Endothelial cell of umbilical vein (primary cell): ENCODE measurements at regions not wholly inside any gene's neighbourhood (a gene's known extent, or its start where the extent isn't known, plus 50 kb on each side); places are given as distances from the start of the nearest gene placed in this dataset.

Source experiments
- BruUV-seq: library from RNA; stranded (reverse); fragments of 400-500 nt; replicated peaks from 2 replicates; lab custom pipeline; 2021; lab: Mats Ljungman, UMichigan
- CTCF ChIA-PET: fragments of 300-600, 350-600 bp; sonication (Branson Sonifier 250); formaldehyde crosslinking; loops from one replicate; lab custom pipeline; 2021; ENCODE audit warnings: antibody characterized with exemption, inconsistent platforms; lab: Charles Lee
- POLR2A ChIA-PET: fragments of 300-600, 350-600 bp; sonication (Branson Sonifier 250); formaldehyde crosslinking; loops from one replicate; lab custom pipeline; 2021; ENCODE audit warnings: antibody characterized with exemption, inconsistent platforms; lab: Charles Lee
- DNase-seq: peaks from one replicate; pipeline ENCODE4 v3.0.0-alpha.2; 2011; ENCODE audit warnings: low read depth, low spot score
- FAIRE-seq: peaks from 2 replicates; lab custom pipeline; 2011; peaks lifted over from hg19 to GRCh38; lab: Jason Lieb, UNC
- H2AFZ ChIP-seq: 2 replicates; pipeline ENCODE4 v1.6.0; 2012; ENCODE audit warnings: low read depth, low read length, control low read depth, inconsistent platforms
- H3K27ac ChIP-seq: 2 replicates; pipeline ENCODE4 v1.5.1; 2011; ENCODE audit warnings: low read depth, mild to moderate bottlenecking, control low read depth, low read length, moderate library complexity; ENCODE audit not compliant: insufficient read depth
- H3K27me3 ChIP-seq, 2 experiments: 2 replicates each; pipeline versions ENCODE4 v1.6.0 to v1.6.1; 2011; ENCODE audit warnings: low read length in 2 of 2, mixed read lengths in 1 of 2; ENCODE audit not compliant: control insufficient read depth in 2 of 2, insufficient read depth in 2 of 2
- H3K36me3 ChIP-seq, 2 experiments: 2 replicates in 1 of 2; 3 replicates in 1 of 2; pipeline ENCODE4 v1.5.1; 2011; ENCODE audit warnings: low read length in 2 of 2, mild to moderate bottlenecking in 1 of 2, moderate library complexity in 1 of 2; ENCODE audit not compliant: control insufficient read depth in 2 of 2, insufficient read depth in 2 of 2; ENCODE audit errors: extremely low read depth in 1 of 2
- H3K4me1 ChIP-seq: 3 replicates; pipeline ENCODE4 v1.5.1; 2011; ENCODE audit warnings: mild to moderate bottlenecking, low read length; ENCODE audit not compliant: control insufficient read depth, insufficient read depth; ENCODE audit errors: extremely low read depth
- H3K4me2 ChIP-seq: 2 replicates; pipeline ENCODE4 v1.6.1; 2011; ENCODE audit warnings: low read length, control low read depth, mixed read lengths; ENCODE audit not compliant: insufficient read depth
- H3K4me3 ChIP-seq, 3 experiments: fragments of 200-600 bp in 1 of 3; sonication (generic), shearing (Covaris generic) in 1 of 3; replicated peaks in 1 of 3; 2 replicates each; pipeline ENCODE4 v1.5.1; 2011 to 2016; ENCODE audit warnings: control low read depth in 3 of 3, low read length in 3 of 3, mild to moderate bottlenecking in 2 of 3, inconsistent platforms in 1 of 3, low read depth in 1 of 3, moderate library complexity in 1 of 3; ENCODE audit not compliant: insufficient read depth in 1 of 3
- H3K79me2 ChIP-seq: 2 replicates; pipeline ENCODE4 v1.6.0; 2012; ENCODE audit warnings: low read length, inconsistent platforms; ENCODE audit not compliant: control insufficient read depth, insufficient read depth
- H3K9ac ChIP-seq: replicated peaks from 2 replicates; pipeline ENCODE3; 2011; ENCODE audit warnings: low read length, control low read depth; ENCODE audit not compliant: insufficient read depth; ENCODE audit errors: extremely low read depth
- H3K9me1 ChIP-seq: replicated peaks from 3 replicates; pipeline ENCODE4 v1.6.0; 2011; ENCODE audit warnings: mild to moderate bottlenecking, low read length; ENCODE audit not compliant: control insufficient read depth, insufficient read depth; ENCODE audit errors: extremely low read depth
- H3K9me3 ChIP-seq: replicated peaks from 2 replicates; pipeline ENCODE4 v1.5.1; 2012; ENCODE audit warnings: low read length, inconsistent platforms; ENCODE audit not compliant: control insufficient read depth, insufficient read depth
- H4K20me1 ChIP-seq: replicated peaks from 2 replicates; pipeline ENCODE3; 2011; ENCODE audit warnings: mild to moderate bottlenecking, low read length; ENCODE audit not compliant: control insufficient read depth, insufficient read depth; ENCODE audit errors: extremely low read depth
- EZH2 ChIP-seq: IDR thresholded peaks from 2 replicates; pipeline ENCODE4 v1.6.1; 2012; ENCODE audit warnings: borderline replicate concordance, low read depth, mild to moderate bottlenecking, moderate library complexity, low read length, inconsistent platforms; ENCODE audit not compliant: severe bottlenecking
- FOS ChIP-seq: IDR thresholded peaks from 2 replicates; pipeline ENCODE4 v1.6.1; 2011; ENCODE audit warnings: mild to moderate bottlenecking, low read length, moderate library complexity, borderline replicate concordance; ENCODE audit not compliant: insufficient read depth
- GATA2 ChIP-seq: IDR thresholded peaks from 2 replicates; pipeline ENCODE4 v1.7.0; 2011; ENCODE audit warnings: low read depth, mild to moderate bottlenecking, moderate library complexity, mixed read lengths, low read length; ENCODE audit not compliant: insufficient read length, insufficient read depth
- JUN ChIP-seq: IDR thresholded peaks from 2 replicates; pipeline ENCODE4 v1.6.1; 2011; ENCODE audit warnings: borderline replicate concordance, low read depth; ENCODE audit not compliant: insufficient read length, insufficient read depth
- MYC ChIP-seq: IDR thresholded peaks from one replicate; pipeline ENCODE4 v1.6.1; 2011; ENCODE audit warnings: mild to moderate bottlenecking, low read depth, low read length
- POLR2A ChIP-seq: IDR thresholded peaks from 2 replicates; pipeline ENCODE4 v1.6.1; 2012; ENCODE audit warnings: low read depth, mild to moderate bottlenecking, control low read depth, low read length
- POLR2AphosphoS5 ChIP-seq: IDR thresholded peaks from 2 replicates; pipeline ENCODE4 v1.6.1; 2012; ENCODE audit warnings: low read depth, mild to moderate bottlenecking, control low read depth, low read length, moderate library complexity; ENCODE audit not compliant: insufficient read depth
- dilution Hi-C: fragments of 300-500 bp; cut with MboI; formaldehyde crosslinking; loops from one replicate; pipeline ENCODE4 v1.15.0; 2019; ENCODE audit warnings: low sequenced_read_pairs; ENCODE audit not compliant: extremely low pct_ligation_motif_present
- intact Hi-C: fragments of 100-400 bp; cut with micrococcal nuclease; formaldehyde crosslinking; loops from one replicate; pipeline ENCODE4 v1.10.0; 2022
- TF ChIP-seq, protein P1 (sequence below), 2 donors: IDR thresholded peaks; 1 replicate in 1 of 2; 2 replicates in 1 of 2; pipeline ENCODE4 v1.5.1; 2011; ENCODE audit warnings: low read length in 2 of 2, mild to moderate bottlenecking in 2 of 2, moderate library complexity in 2 of 2, control low read depth in 1 of 2, inconsistent platforms in 1 of 2, low read depth in 1 of 2; ENCODE audit not compliant: insufficient read depth in 1 of 2; ENCODE audit errors: extremely low read depth in 1 of 2
- TF ChIP-seq, protein P2 (sequence below): IDR thresholded peaks from 2 replicates; pipeline ENCODE4 v1.6.1; 2011; ENCODE audit not compliant: insufficient read depth, insufficient read length

DNA sequence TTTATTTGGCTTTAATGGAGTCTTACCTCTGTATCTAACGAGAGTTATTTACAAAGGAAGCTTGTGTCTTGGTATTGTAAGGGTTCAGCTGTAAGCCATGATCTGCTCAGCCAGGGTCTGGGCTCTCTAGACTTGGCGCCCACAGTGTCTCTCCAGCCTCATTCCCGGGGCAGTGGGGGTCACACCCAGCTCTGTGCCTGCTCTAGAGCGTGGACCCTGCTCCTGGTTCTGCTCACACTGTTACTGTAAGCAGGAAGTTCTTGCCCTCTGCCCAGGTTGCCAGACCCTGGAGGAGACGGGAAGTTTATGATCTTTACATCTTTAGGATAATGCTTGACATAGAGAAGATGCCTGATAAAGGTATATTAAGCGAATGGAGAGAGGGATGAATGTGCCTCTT, 235.7 kb downstream of the PTTG2 start:
- POLR2A ChIA-PET, result no interaction called here

More for the DNA sequence above, 235.7 kb downstream of the PTTG2 start:
- DNase-seq, result no peak
- H3K4me2 ChIP-seq, result no peak overlapping the region
- no peaks in the 10 kb centered on the region for H3K79me2 ChIP-seq
- no peaks in the 10 kb centered on the region for H4K20me1 ChIP-seq
- peaks cover 8 to 25% of the 10 kb centered on the region in 2 experiments for H3K27me3 ChIP-seq
- TF ChIP-seq, protein P1, sequence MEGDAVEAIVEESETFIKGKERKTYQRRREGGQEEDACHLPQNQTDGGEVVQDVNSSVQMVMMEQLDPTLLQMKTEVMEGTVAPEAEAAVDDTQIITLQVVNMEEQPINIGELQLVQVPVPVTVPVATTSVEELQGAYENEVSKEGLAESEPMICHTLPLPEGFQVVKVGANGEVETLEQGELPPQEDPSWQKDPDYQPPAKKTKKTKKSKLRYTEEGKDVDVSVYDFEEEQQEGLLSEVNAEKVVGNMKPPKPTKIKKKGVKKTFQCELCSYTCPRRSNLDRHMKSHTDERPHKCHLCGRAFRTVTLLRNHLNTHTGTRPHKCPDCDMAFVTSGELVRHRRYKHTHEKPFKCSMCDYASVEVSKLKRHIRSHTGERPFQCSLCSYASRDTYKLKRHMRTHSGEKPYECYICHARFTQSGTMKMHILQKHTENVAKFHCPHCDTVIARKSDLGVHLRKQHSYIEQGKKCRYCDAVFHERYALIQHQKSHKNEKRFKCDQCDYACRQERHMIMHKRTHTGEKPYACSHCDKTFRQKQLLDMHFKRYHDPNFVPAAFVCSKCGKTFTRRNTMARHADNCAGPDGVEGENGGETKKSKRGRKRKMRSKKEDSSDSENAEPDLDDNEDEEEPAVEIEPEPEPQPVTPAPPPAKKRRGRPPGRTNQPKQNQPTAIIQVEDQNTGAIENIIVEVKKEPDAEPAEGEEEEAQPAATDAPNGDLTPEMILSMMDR (IDR thresholded peaks at IDR 0.05; ENCODE audit: extremely low read depth in 1 of 2, insufficient read depth in 1 of 2, low read depth in 1 of 2, low read length in 2 of 2), result no peak
- TF ChIP-seq JUN, result no peak
- TF ChIP-seq MYC, result no peak
- no peak for TF ChIP-seq EZH2
- TF ChIP-seq, protein P2, sequence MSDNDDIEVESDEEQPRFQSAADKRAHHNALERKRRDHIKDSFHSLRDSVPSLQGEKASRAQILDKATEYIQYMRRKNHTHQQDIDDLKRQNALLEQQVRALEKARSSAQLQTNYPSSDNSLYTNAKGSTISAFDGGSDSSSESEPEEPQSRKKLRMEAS, result no peak
- no peak for TF ChIP-seq GATA2
- no peak for TF ChIP-seq POLR2A
- no peak for TF ChIP-seq POLR2AphosphoS5
- no peak for TF ChIP-seq FOS
- no TSS peak for BruUV-seq
- CTCF ChIA-PET, result interaction anchor here (0.9 kb wide), 1 partner anchor 16 kb away, joined by 3 read pairs; no protein-coding TSS in a partner anchor
- H3K27ac ChIP-seq, result no peak overlapping the region
- no peak overlapping the region for H3K4me3 ChIP-seq
- H2AFZ ChIP-seq, result no peak overlapping the region
- H3K36me3 ChIP-seq, result no peaks in the 10 kb centered on the region
- no peaks in the 10 kb centered on the region for H3K9me3 ChIP-seq
- dilution Hi-C loops, result no loop called here
- intact Hi-C loops, result no loop called here
- H3K4me1 ChIP-seq, result peaks cover 3% of the 10 kb centered on the region
- FAIRE-seq, result no peak
- no peaks in the 10 kb centered on the region for H3K9me1 ChIP-seq
- H3K9ac ChIP-seq, result no peak overlapping the region
